Loucy (cell line): ENCODE measurements at regions not wholly inside any gene's neighbourhood (a gene's known extent, or its start where the extent isn't known, plus 50 kb on each side); places are given as distances from the start of the nearest gene placed in this dataset.

Experiments
- H2AFZ ChIP-seq: fragments of 200-600 bp; sonication (generic); 2 replicates; pipeline ENCODE4 v1.6.0; 2016; ENCODE audit warnings: antibody characterized with exemption, mild to moderate bottlenecking, low read length, moderate library complexity
- H3F3A ChIP-seq: fragments of 200-600 bp; 2 replicates; pipeline ENCODE4 v1.6.0; 2016; ENCODE audit warnings: antibody characterized with exemption, low read depth, mild to moderate bottlenecking
- H3K27me3 ChIP-seq: fragments of 200-600 bp; sonication (generic); 2 replicates; pipeline ENCODE4 v1.6.1; 2014; ENCODE audit warnings: low read length, mild to moderate bottlenecking; ENCODE audit not compliant: insufficient read depth, poor library complexity, severe bottlenecking
- H3K36me3 ChIP-seq: fragments of 200-600 bp; sonication (generic); 2 replicates; pipeline ENCODE4 v1.6.1; 2016; ENCODE audit warnings: low read length; ENCODE audit not compliant: insufficient read depth
- H3K4me1 ChIP-seq: fragments of 200-600 bp; sonication (generic); 2 replicates; pipeline ENCODE4 v1.5.1; 2014; ENCODE audit warnings: low read length, mild to moderate bottlenecking; ENCODE audit not compliant: insufficient read depth, poor library complexity, severe bottlenecking
- H3K4me2 ChIP-seq: fragments of 200-600 bp; sonication (generic); 2 replicates; pipeline ENCODE4 v1.6.0; 2014; ENCODE audit warnings: antibody characterized with exemption, low read length, low read depth, mild to moderate bottlenecking; ENCODE audit not compliant: poor library complexity, severe bottlenecking
- H3K4me3 ChIP-seq: fragments of 200-600 bp; sonication (generic); 2 replicates; pipeline ENCODE4 v1.5.1; 2014; ENCODE audit warnings: low read length, mild to moderate bottlenecking, mixed read lengths; ENCODE audit not compliant: poor library complexity, severe bottlenecking
- H3K79me2 ChIP-seq: fragments of 200-600 bp; sonication (generic); 2 replicates; pipeline ENCODE4 v1.6.1; 2014; ENCODE audit warnings: low read length; ENCODE audit not compliant: insufficient read depth
- H3K9ac ChIP-seq: fragments of 200-600 bp; sonication (generic); 2 replicates; pipeline ENCODE4 v1.6.0; 2014; ENCODE audit warnings: mild to moderate bottlenecking, low read depth, low read length, moderate library complexity; ENCODE audit not compliant: poor library complexity, severe bottlenecking
- H3K9me2 ChIP-seq: fragments of 200-600 bp; sonication (generic); replicated peaks from 2 replicates; pipeline ENCODE4 v1.6.1; 2016; ENCODE audit warnings: low read depth, low read length, mixed read lengths
- H3K9me3 ChIP-seq: fragments of 200-600 bp; sonication (generic); 2 replicates; pipeline ENCODE4 v1.6.1; 2014; ENCODE audit warnings: mild to moderate bottlenecking, antibody characterized with exemption, low read length, low read depth; ENCODE audit not compliant: insufficient read depth
- H4K20me1 ChIP-seq: fragments of 200-600 bp; sonication (generic); 2 replicates; pipeline ENCODE4 v1.6.0; 2014; ENCODE audit warnings: antibody characterized with exemption, low read length, mild to moderate bottlenecking; ENCODE audit not compliant: insufficient read depth, poor library complexity, severe bottlenecking
- CTCF ChIP-seq: fragments of 200-600 bp; sonication (generic); conservative IDR thresholded peaks from 2 replicates; pipeline ENCODE4 v1.5.1; 2014; ENCODE audit warnings: mild to moderate bottlenecking, antibody characterized with exemption, low read length
- EZH2phosphoT487 ChIP-seq: fragments of 200-600 bp; IDR thresholded peaks from 2 replicates; pipeline ENCODE4 v1.6.1; 2018; ENCODE audit warnings: antibody characterized with exemption, mild to moderate bottlenecking, moderate library complexity, borderline replicate concordance

GRCh38 chr10:90394311-90394710 lies 463.5 kb downstream of the HTR7 start:
- no peak overlapping the region for H3K4me2 ChIP-seq
- no peaks in the 10 kb centered on the region for H3K9me2 ChIP-seq
- TF ChIP-seq EZH2phosphoT487 (no peak), CTCF (no peak)
- no peaks in the 10 kb centered on the region for H3F3A ChIP-seq
- H3K9ac ChIP-seq: no peak overlapping the region
- no peaks in the 10 kb centered on the region for H3K36me3 ChIP-seq
- no peak overlapping the region for H2AFZ ChIP-seq
- no peaks in the 10 kb centered on the region for H3K4me1 ChIP-seq
- no peak overlapping the region for H3K4me3 ChIP-seq
- no peaks in the 10 kb centered on the region for H3K27me3 ChIP-seq
- no peaks in the 10 kb centered on the region for H3K9me3 ChIP-seq
- no peaks in the 10 kb centered on the region for H4K20me1 ChIP-seq
- no peaks in the 10 kb centered on the region for H3K79me2 ChIP-seq

DNA sequence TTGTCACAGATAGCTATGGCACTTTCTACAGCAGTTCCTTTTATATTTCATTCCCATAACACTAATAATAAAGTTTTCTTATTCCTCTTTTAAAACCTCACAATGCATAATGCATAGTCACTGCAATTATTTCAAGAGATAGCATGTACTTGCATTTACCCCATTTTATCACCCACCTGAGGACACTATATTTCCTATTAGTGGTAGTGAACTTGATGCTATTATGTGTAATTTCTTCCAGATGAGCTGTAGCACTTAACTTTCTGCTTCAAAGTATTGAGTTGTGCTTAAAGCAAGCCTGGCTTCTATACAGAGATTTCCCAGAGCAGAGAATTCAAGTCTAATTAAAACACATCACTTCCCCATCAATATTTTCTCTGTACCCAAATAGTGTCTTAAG lies 461.1 kb downstream of the HTR7 start:
- Histone ChIP-seq H3K4me2 (no peak overlapping the region), H3K79me2 (no peaks in the 10 kb centered on the region), H2AFZ (no peak overlapping the region), H3K27me3 (no peaks in the 10 kb centered on the region), H3K4me1 (no peaks in the 10 kb centered on the region), H3F3A (no peaks in the 10 kb centered on the region), H3K4me3 (no peak overlapping the region), H3K9me3 (no peaks in the 10 kb centered on the region), H3K36me3 (no peaks in the 10 kb centered on the region), H3K9me2 (no peaks in the 10 kb centered on the region), H4K20me1 (no peaks in the 10 kb centered on the region), H3K9ac (no peak overlapping the region)
- TF ChIP-seq EZH2phosphoT487: no peak
- TF ChIP-seq CTCF: no peak

DNA sequence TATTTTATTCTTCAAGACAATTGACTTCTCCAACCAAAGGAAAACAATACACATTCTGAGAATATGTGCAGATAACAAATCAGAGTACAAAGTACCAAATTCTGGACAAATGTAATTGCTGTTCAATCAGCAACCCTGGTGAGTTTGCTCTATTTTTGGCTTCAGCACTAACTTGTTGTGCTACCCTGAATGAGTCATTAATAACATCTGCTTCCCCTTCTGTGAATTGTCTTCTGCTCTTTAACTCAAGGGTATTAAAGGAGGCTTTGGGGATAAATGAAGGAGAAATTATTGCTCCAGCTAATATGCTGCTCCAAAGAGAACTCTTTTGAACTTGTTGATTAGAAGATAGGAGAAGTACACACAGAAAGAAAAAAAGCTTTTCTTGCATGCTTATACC lies 459.3 kb downstream of the HTR7 start:
- H4K20me1 ChIP-seq: no peaks in the 10 kb centered on the region
- H3K27me3 ChIP-seq: no peaks in the 10 kb centered on the region
- H2AFZ ChIP-seq: no peak overlapping the region
- H3K9ac ChIP-seq: no peak overlapping the region
- H3K36me3 ChIP-seq: no peaks in the 10 kb centered on the region
- no peaks in the 10 kb centered on the region for H3K4me1 ChIP-seq
- no peaks in the 10 kb centered on the region for H3K9me2 ChIP-seq
- H3K79me2 ChIP-seq: no peaks in the 10 kb centered on the region
- H3K4me3 ChIP-seq: no peak overlapping the region
- H3K9me3 ChIP-seq: no peaks in the 10 kb centered on the region
- H3F3A ChIP-seq: no peaks in the 10 kb centered on the region
- no peak overlapping the region for H3K4me2 ChIP-seq
- TF ChIP-seq EZH2phosphoT487 (no peak), CTCF (no peak)
